Psoas muscle (tissue), 7 donors: ENCODE measurements at regions not wholly inside any gene's neighbourhood (a gene's known extent, or its start where the extent isn't known, plus 50 kb on each side); places are given as distances from the start of the nearest gene placed in this dataset.
A peak's percentile ranks its signal among the peaks of the same experiment; 100 is the strongest.

Experiments
- ATAC-seq, 4 donors: fragments of 200-7000 bp; cut with Tn5 transposase; one replicate each; pipeline ENCODE4 v1.9.1; 2020; ENCODE audit warnings: moderate library complexity in 3 of 4, mild to moderate bottlenecking in 2 of 4
- DNase-seq, 2 donors: peaks; one replicate each; pipeline ENCODE4 v3.0.0-alpha.2; 2020
- H3K27ac ChIP-seq: fragments of 200-600 bp; one replicate; pipeline ENCODE4 v1.8.0; 2022
- H3K27me3 ChIP-seq, 3 donors: fragments of 200-600 bp in 1 of 3; one replicate each; pipeline versions ENCODE4 v1.6.1 to v1.8.0; 2013 to 2022; ENCODE audit warnings: low read length in 2 of 3, mild to moderate bottlenecking in 2 of 3, moderate library complexity in 1 of 3; ENCODE audit not compliant: insufficient read depth in 3 of 3
- H3K36me3 ChIP-seq, 2 donors: fragments of 200-600 bp in 1 of 2; one replicate each; pipeline versions ENCODE4 v1.6.1 to v1.8.0; 2013 to 2022; ENCODE audit warnings: low read depth in 1 of 2, mild to moderate bottlenecking in 1 of 2, moderate library complexity in 1 of 2; ENCODE audit not compliant: insufficient read depth in 1 of 2
- H3K4me1 ChIP-seq: fragments of 200-600 bp; one replicate; pipeline ENCODE4 v1.8.0; 2022
- H3K4me3 ChIP-seq: fragments of 200-600 bp; one replicate; pipeline ENCODE4 v1.8.0; 2022; ENCODE audit warnings: mild to moderate bottlenecking
- H3K9me3 ChIP-seq: fragments of 200-600 bp; one replicate; pipeline ENCODE4 v1.8.0; 2022
- WGBS, 3 donors: extraction: QIAGEN DNeasy Blood & Tissue Kit; methylation state at CpG; one replicate each; pipeline versions ENCODE4 v1.1.6 to v1.1.7; 2013; 5-methylcytosine and 5-hydroxymethylcytosine counted together
- intact Hi-C, 2 donors: fragments of 100-400 bp; cut with DNase I; formaldehyde crosslinking; loops; one replicate each; pipeline versions ENCODE4 v1.11.0 to v1.14.2; 2022
- TF ChIP-seq, protein P1 (sequence below): fragments of 200-600 bp; IDR thresholded peaks from one replicate; pipeline ENCODE4 v1.8.0; 2022; ENCODE audit warnings: antibody characterized with exemption
- donor health status: healthy with polysubstance abuse.
- donor health status: DM: no; HTN: no; CAD: no; lungs with moderate emphysema.
- donor health status: Bipolar disorder and iron deficiency.
- donor health status: healthy.
- donor health status: DM: yes; HTN: yes; CAD: no.
- donor health status: DM: no; HTN: no; CAD: no.
- donor health status: DM: yes; HTN: yes; CAD: no.

GRCh38 chr15:31870328-31871165, 159.8 kb upstream of the CHRNA7 start, which contains the start of gene OTUD7A:
Gene OTUD7A, minus strand, starts transcription at chr15:31870673.
- intact Hi-C loops, result no loop called here
- Histone ChIP-seq H3K27me3 (no peaks in the 10 kb centered on the region), H3K36me3 (no peaks in the 10 kb centered on the region), H3K27ac (peak within 1 kb of the TSS; percentile 65), H3K4me3 (peak within 1 kb of the TSS; percentile 71), H3K4me1 (peaks cover 3% of the 10 kb centered on the region), H3K9me3 (no peaks in the 10 kb centered on the region)
- TF ChIP-seq, protein P1, sequence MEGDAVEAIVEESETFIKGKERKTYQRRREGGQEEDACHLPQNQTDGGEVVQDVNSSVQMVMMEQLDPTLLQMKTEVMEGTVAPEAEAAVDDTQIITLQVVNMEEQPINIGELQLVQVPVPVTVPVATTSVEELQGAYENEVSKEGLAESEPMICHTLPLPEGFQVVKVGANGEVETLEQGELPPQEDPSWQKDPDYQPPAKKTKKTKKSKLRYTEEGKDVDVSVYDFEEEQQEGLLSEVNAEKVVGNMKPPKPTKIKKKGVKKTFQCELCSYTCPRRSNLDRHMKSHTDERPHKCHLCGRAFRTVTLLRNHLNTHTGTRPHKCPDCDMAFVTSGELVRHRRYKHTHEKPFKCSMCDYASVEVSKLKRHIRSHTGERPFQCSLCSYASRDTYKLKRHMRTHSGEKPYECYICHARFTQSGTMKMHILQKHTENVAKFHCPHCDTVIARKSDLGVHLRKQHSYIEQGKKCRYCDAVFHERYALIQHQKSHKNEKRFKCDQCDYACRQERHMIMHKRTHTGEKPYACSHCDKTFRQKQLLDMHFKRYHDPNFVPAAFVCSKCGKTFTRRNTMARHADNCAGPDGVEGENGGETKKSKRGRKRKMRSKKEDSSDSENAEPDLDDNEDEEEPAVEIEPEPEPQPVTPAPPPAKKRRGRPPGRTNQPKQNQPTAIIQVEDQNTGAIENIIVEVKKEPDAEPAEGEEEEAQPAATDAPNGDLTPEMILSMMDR, result no peak
- ATAC-seq, result peak; percentile 97 to 98 (median 98)
- WGBS, 3 donors, result 1% methylated on average over 47 to 122 of the region's 122 CpGs
- DNase-seq, result peak; percentile 74 to 92

DNA sequence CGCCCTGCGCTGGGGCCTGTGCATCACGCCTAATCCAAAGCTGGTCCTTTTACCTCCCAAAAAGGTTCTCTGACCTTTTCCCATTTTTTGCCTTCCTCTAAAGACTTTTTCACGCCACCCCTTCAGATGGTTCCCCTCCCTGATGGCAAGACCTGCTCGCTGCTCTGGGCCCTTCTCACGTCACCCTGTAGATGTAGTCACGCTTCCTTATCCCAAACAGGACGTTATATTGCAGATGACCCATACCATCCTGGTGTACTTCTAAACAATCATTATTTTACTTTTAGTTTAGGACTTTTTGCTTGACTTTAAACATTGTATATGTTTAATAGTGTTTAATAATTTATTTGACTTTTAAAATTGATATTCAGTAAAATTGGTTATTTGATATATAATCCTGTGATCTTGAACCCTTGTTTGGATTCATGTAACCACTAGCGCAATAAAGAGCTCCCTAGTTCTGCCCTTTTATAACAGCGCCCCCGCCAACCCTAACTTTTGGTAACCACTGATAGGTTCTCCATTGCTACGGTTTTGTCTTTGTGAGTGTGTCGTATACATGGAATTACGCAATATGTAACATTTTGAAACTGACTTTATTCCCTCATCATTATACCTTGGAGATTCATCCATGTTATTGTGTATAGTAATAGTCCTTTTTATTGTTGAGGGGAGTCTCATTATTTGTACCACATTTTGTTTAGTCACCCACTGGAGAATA, 159.0 kb upstream of the CHRNA7 start:
- H3K36me3 ChIP-seq, result no peaks in the 10 kb centered on the region
- DNase-seq (no peak), ATAC-seq (peak in 3 of 4 donors; percentile 12 to 46 (median 16))
- H3K27ac ChIP-seq, result peak overlapping the region; percentile 64
- intact Hi-C loops, result no loop called here
- WGBS, 3 donors, result 45 to 50% (median 45%) methylated on average over 14 of the region's 14 CpGs
- TF ChIP-seq, protein P1, result no peak
- H3K27me3 ChIP-seq, result no peaks in the 10 kb centered on the region
- H3K4me3 ChIP-seq, result peak overlapping the region; percentile 71
- peaks cover 3% of the 10 kb centered on the region for H3K4me1 ChIP-seq
- H3K9me3 ChIP-seq, result no peaks in the 10 kb centered on the region

DNA sequence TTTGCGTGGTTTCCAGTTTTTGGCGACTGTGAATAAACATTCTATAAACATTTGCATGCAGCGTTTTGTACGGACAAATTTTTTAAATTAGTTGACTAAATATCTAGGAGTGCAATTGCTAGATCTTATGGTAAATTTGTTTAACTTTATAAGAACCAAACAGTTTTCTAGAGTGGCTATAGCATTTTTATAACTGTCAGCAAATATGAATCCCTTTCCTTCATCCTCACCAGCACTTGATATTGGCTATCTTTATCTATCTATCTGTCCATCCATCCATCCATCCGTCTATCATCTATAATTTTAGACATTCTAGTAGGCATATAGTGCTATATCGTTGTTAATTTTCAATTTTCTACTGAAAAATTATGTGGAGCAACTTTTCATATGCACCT, 158.4 kb upstream of the CHRNA7 start:
- Histone ChIP-seq H3K27me3 (no peaks in the 10 kb centered on the region), H3K9me3 (no peaks in the 10 kb centered on the region), H3K4me3 (no peak overlapping the region), H3K36me3 (no peaks in the 10 kb centered on the region), H3K27ac (no peak overlapping the region), H3K4me1 (peaks cover 3% of the 10 kb centered on the region)
- ATAC-seq (no peak), DNase-seq (no peak)
- TF ChIP-seq, protein P1, result no peak
- intact Hi-C loops, result no loop called here
- 89 to 91% (median 91%) methylated on average over 6 of the region's 6 CpGs for WGBS, 3 donors

DNA sequence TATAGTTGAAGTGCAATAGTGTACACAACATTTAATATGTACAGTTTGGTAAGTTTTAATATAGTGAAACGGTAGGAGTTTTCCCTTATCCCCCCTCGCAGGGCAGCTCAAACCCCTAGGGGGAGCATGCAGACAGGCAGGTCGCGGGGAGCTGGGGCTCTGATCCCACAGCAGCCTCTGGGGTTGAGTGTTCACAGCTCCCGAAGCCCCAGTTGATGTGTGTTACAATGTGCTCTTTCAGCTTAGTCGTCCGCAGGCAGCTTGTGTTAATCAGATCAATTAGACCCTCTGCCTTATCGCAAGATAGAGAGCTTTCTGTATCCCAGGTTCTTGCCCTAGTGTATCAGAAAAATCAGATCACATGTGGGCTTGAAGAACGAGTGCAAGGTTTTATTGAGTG, 143.1 kb upstream of the CHRNA7 start:
- Histone ChIP-seq H3K27ac (no peak overlapping the region), H3K9me3 (no peaks in the 10 kb centered on the region), H3K4me1 (no peaks in the 10 kb centered on the region), H3K27me3 (peaks cover 0 to 8% (median 0%) of the 10 kb centered on the region in 3 donors), H3K36me3 (no peaks in the 10 kb centered on the region), H3K4me3 (no peak overlapping the region)
- DNase-seq (no peak), ATAC-seq (no peak)
- TF ChIP-seq, protein P1, result no peak
- WGBS, 3 donors, result 12 to 16% (median 12%) methylated on average over 9 of the region's 9 CpGs
- intact Hi-C loops, result no loop called here
